HFF-Myc (cell line): ENCODE measurements at regions not wholly inside any gene's neighbourhood (a gene's known extent, or its start where the extent isn't known, plus 50 kb on each side); places are given as distances from the start of the nearest gene placed in this dataset.

Experiments
- DNase-seq: peaks from one replicate; pipeline ENCODE4 v3.0.0-alpha.2; 2011; ENCODE audit warnings: low read depth; ENCODE audit errors: extremely low read depth
- H3K4me3 ChIP-seq: replicated peaks from 2 replicates; pipeline ENCODE4 v1.5.1; 2011; ENCODE audit warnings: low read depth, mild to moderate bottlenecking, control low read depth, low read length
- CTCF ChIP-seq: IDR thresholded peaks from 2 replicates; pipeline ENCODE4 v1.5.1; 2012; ENCODE audit warnings: mild to moderate bottlenecking, low read depth, low read length, control low read depth; ENCODE audit errors: missing control alignments

GRCh38 chr2:123077101-123077500, 948.0 kb upstream of the CNTNAP5 start:
- no peak for TF ChIP-seq CTCF
- no peak for DNase-seq
- H3K4me3 ChIP-seq = no peak overlapping the region

- H3K4me3 ChIP-seq = no peak overlapping the region
- no peak for TF ChIP-seq CTCF
- DNase-seq = no peak
Observed at GRCh38 chr2:123080331-123080730, 944.8 kb upstream of the CNTNAP5 start.

GRCh38 chr2:123085484-123085883, 939.6 kb upstream of the CNTNAP5 start:
- no peak for TF ChIP-seq CTCF
- no peak overlapping the region for H3K4me3 ChIP-seq
- DNase-seq = no peak

- TF ChIP-seq CTCF = no peak
- DNase-seq = no peak
Observed at GRCh38 chr2:123086613-123087385, 938.3 kb upstream of the CNTNAP5 start.

GRCh38 chr2:123091471-123091870, 933.6 kb upstream of the CNTNAP5 start:
- H3K4me3 ChIP-seq = no peak overlapping the region
- DNase-seq = no peak
- TF ChIP-seq CTCF = no peak

More at GRCh38 chr2:123086613-123087385, 938.3 kb upstream of the CNTNAP5 start:
- no peak overlapping the region for H3K4me3 ChIP-seq

- no peak for DNase-seq
- TF ChIP-seq CTCF = no peak
Observed at GRCh38 chr2:123093199-123093598, 931.9 kb upstream of the CNTNAP5 start.

More at GRCh38 chr2:123093199-123093598, 931.9 kb upstream of the CNTNAP5 start:
- H3K4me3 ChIP-seq = no peak overlapping the region
